ENCODE measurements at regions not wholly inside any gene's neighbourhood (a gene's known extent, or its start where the extent isn't known, plus 50 kb on each side); places are given as distances from the start of the nearest gene placed in this dataset.
"Not testable (repeated sequence)": the region's sequence is repeated elsewhere in the genome, so short reads cannot be mapped to it uniquely, and the experiment has no call there.

DNA sequence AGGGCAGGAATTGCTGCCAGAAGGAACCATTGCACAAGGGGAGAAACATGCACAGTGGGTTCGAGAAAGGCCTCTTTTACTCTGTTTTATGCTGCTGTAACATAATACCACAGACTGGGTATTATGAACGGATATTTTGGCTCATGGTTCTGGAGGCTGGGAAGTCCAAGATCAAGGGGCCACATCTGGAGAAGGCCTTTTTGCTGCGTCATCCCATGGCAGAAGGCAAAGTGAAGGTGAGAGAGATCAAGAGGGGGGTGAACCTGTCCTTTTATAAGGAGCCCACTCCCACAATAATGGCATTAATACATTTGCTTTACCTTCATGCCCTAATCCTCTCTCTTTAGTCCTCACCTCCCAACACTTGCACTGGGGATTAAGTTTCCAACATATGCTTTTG is 136.9 kb upstream of the ALDH1B1 start:
- DNase-seq (ENCODE audit: low read depth, low spot score): no peak

GRCh38 chr9:38254756-38255155 is 137.7 kb upstream of the ALDH1B1 start:
- no peak for DNase-seq (ENCODE audit: low read depth, low spot score)

DNA sequence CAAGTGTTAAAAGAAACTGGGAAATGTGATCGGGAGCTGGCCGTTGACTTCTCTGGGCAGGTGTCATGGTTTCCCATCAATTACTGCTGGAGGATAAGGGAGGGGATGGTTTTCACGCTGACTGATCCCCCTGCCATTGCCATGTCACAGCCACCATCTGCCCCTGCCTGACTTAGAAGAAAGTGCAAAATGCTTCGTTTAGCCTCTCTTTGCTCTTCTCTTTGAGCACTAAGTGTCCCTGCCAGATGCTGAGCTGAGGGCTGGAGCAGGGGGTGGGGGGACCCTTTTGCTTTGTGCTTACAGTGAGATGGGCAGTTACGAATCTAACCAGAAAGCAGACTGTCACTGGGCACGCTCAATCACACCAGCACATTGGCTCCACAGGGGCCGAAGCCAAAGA is 138.4 kb upstream of the ALDH1B1 start:
- DNase-seq (ENCODE audit: low read depth, low spot score): no peak

DNA sequence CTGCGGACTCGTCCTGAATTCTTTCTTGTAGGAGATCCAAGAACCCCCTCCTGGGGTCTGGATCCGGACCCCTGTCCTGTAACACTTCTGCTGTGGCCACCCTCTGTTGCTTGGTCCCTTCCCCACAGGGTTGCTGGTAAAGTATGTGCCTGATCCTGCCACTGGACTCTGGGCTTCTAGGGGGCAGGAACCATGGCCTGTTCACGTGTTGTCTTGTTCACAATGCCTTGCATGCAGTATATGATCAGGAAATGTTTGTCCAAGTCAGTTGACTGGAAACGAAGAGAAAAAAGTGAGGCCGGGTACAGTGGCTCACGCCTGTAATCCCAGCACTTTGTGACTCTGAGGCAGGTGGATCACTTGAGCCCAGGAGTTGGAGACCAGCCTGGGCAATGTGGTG is 139.3 kb upstream of the ALDH1B1 start:
- DNase-seq (ENCODE audit: low read depth, low spot score): no peak

- no peak for DNase-seq (ENCODE audit: low read depth, low spot score)
Measured at GRCh38 chr9:38251036-38251860, 141.3 kb upstream of the ALDH1B1 start.

DNA sequence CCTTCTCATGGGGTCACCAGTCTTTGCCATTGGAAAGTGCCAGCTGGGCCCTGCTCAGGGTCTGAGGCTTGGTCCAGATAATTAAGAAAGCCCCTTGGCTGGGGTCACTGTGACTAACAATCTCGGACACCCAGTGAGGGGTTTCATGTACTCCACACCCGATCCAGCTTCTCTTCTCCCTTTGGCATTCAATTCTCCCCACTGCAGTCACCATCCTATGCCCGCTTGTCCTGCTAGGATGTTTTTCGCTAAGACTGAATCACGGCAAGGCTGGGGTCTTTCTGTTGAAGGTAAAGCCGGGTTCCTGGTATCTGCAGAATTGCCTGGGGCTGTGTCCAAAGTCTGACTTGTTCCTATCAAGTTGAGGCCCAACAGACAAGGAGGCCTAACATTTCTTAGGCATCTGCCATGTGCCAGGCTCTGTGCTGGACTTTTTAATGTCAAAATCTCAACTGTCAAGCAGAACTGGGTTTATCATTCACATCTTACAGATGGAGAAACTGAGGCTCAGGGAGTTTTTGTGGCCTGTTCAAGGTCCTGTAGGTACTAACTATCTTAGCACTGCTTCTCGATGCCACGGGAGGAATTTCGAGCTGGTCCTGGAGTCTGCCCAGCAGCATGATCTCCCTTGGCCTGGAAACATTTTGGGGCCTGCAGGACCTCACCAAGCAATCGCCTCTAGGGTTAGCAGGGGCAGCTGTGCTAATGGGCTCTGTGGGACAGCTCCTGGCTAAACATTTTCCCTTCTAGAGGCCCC is 142.0 kb upstream of the ALDH1B1 start:
- DNase-seq (ENCODE audit: low read depth, low spot score): no peak

- DNase-seq (ENCODE audit: low read depth, low spot score): no peak
Measured at GRCh38 chr9:38249587-38250210, 142.8 kb upstream of the ALDH1B1 start.

DNA sequence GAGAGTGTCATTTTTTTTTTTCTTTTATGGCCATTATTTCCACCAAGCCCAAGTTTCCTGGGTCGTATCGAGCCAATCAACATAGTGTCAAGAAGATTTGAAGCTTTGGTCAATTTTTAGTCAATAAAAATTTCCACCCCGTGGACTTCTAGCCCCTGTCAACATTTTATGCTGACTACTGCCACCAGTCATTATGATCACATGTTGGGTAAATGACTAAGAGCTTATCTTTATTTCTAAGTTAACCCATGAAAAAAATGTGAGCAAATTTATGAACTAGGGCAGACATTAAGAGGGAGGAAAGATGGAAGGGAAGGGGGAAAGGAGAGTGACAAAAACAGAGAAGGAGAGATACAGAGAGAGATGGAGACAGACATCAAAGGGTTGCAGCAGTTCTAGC is 143.5 kb upstream of the ALDH1B1 start:
- no peak for DNase-seq (ENCODE audit: low read depth, low spot score)

- no peak for DNase-seq (ENCODE audit: low read depth, low spot score)
Measured at GRCh38 chr9:38246833-38247232, 145.7 kb upstream of the ALDH1B1 start.

DNA sequence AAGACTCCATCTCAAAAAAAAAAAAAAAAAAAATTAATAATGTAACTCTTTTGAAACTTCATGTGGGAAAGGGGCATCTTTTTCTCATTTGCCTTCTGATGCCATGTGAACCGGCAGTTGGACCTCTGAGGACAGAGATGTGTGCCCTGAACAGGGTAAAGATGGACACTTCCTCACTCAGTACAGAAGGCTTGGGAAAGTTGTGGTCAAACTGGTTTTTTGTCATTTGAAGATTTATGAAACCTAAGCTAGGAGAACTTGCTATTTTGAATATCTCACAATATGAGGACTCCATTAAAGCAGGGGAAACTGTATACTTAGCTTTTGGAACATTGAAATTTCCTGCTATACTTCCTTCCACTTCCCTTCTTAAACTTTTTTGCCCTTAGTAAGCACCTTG is 147.5 kb upstream of the ALDH1B1 start:
- DNase-seq (ENCODE audit: low read depth, low spot score): no peak

GRCh38 chr9:38243993-38244392 is 148.5 kb upstream of the ALDH1B1 start:
- DNase-seq (ENCODE audit: low read depth, low spot score): no peak

DNA sequence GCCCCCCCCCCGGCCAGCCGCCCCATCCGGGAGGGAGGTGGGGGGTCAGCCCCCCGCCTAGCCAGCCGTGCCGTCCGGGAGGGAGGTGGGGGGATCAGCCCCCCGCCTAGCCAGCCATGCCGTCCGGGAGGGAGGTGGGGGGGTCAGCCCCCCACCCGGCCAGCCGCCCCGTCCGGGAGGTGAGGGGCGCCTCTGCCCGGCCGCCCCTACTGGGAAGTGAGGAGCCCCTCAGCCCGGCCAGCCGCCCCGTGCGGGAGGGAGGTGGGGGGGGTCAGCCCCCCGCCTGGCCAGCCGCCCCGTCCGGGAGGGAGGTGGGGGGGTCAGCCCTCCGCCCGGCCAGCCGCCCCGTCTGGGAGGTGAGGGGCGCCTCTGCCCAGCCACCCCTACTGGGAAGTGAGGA is 150.4 kb upstream of the ALDH1B1 start:
- DNase-seq (ENCODE audit: low read depth, low spot score): not testable (repeated sequence)

GRCh38 chr9:38240051-38240450 is 152.5 kb upstream of the ALDH1B1 start:
- no peak for DNase-seq (ENCODE audit: low read depth, low spot score)

DNA sequence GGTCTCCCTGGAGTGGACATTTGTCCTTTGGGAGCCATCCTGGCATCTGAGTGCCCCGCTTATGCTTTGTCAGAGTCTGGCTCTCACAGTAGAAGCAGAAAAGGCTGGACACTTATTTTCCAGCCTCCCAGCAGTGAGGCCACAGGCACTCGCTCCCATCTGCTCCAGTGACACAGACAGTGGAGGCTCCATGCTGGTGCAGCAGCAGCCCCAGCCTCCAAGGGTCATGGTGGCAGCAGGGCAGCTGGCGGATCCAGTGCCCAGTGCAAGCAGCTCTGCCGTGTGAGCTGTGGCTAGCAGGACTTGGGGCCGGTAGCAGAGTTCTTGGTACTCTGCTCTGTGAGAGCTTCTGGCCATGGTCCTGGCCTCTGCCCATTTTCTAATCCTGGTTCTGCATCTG is 157.3 kb upstream of the ALDH1B1 start:
- peak; percentile 3 for DNase-seq (ENCODE audit: low read depth, low spot score)

DNA sequence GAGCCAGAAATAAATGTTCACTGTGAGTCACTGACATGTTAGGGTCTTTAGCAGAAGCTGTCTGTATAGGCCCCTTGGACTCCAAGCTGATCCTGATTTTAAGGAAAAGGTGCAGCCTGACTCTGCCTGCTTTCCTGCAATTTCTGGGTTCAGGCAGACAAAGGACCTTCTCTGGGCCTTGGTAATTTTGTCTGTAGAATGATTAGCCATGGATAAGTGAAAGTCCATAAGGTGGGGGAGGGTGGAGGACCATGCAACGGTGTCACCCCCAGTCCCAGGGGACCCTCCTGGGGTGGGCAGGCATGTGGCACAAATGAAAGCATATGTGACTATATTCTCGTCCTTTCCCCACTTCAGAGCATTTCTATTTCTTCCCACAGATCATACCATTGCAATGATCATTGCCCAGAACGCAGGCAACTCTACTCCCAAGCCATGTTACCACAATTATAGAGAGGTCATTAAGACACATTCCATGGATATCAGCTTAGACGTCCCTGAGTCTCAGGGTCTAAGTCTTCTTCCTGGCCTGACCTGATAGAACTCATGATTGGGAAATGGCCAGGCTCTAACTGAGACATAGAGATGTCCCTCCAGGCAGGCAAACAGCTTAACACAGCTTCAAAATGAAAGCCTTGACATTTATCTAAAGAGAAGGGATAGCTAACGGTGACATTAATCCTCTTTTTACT is 157.9 kb upstream of the ALDH1B1 start:
- DNase-seq (ENCODE audit: low read depth, low spot score): no peak

DNA sequence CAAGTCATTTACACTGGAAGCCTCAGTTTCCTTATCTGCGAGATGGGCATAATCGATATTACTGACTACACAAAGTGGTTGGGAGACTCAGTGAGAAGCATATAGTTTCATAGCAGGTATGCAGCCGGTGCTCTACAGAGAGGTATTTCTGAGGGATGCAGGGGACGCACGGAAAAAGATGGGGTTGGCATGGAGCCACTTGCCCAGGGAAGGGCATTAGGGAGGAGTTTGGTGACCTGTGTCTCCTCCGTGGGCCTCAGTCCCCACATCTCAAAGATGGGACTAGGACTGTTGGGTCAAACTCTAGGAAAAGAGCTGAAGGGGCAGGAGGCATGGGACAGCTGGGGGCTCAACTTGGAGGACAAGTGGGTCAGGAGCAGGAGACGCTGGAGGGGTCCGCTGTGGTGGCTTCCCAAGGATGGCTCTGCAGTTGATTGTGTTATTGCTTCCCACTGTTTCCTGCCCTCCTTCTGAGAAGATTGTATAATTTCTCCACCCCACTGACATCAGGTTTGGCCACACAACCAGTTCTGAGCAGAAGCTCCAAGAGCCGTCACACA is 158.6 kb upstream of the ALDH1B1 start:
- DNase-seq (ENCODE audit: low read depth, low spot score): no peak

GRCh38 chr9:38233343-38233742 is 159.2 kb upstream of the ALDH1B1 start:
- DNase-seq (ENCODE audit: low read depth, low spot score): no peak

- DNase-seq (ENCODE audit: low read depth, low spot score): no peak
Measured at GRCh38 chr9:38232895-38233294, 159.6 kb upstream of the ALDH1B1 start.

GRCh38 chr9:38229504-38230155 is 160.6 kb upstream of the SHB start:
- DNase-seq (ENCODE audit: low read depth, low spot score): no peak

DNA sequence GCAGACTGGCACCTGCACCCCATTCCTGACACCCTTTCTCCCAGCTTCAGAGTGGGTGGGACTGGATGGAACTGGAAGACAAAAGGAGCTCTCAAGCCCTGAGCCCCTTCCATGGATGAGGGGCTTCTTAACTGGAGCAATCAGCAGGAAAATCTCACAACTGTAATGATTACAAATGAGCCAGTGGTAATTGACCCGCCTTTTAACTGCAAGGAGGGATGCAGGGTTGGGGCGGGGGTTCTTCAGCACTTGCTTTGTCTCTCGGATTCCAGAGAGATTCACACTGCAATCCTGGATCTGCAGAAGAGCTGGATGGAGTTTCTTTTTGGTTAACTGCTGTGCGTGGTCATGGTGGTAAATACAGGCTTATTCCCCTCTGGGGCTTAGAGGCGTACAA is 160.1 kb upstream of the SHB start:
- no peak for DNase-seq (ENCODE audit: low read depth, low spot score)
